Gastrocnemius medialis (tissue), 4 donors: ENCODE measurements at regions not wholly inside any gene's neighbourhood (a gene's known extent, or its start where the extent isn't known, plus 50 kb on each side); places are given as distances from the start of the nearest gene placed in this dataset.
"Not testable (repeated sequence)": the region's sequence is repeated elsewhere in the genome, so short reads cannot be mapped to it uniquely, and the experiment has no call there.

Experiments
- ATAC-seq, 2 donors: fragments of 150-250 bp; one replicate each; pipeline ENCODE4 v1.9.1; 2016
- DNase-seq, 2 donors: peaks; one replicate each; pipeline ENCODE4 v3.0.0-alpha.2; 2019
- H3K27ac ChIP-seq, 4 donors: fragments of 200-600 bp; sonication (generic); 1 replicate in 1 of 4; 2 replicates in 3 of 4; pipeline ENCODE4 v1.5.1; 2016 to 2018; ENCODE audit warnings: mild to moderate bottlenecking in 2 of 4, moderate library complexity in 1 of 4
- H3K27me3 ChIP-seq, 3 donors: fragments of 200-600 bp; sonication (generic) in 2 of 3; 1 replicate in 1 of 3; 2 replicates in 2 of 3; pipeline versions ENCODE4 v1.5.1 to v1.6.0; 2016 to 2019; ENCODE audit warnings: mild to moderate bottlenecking in 1 of 3, moderate library complexity in 1 of 3
- H3K36me3 ChIP-seq, 2 donors: fragments of 200-600 bp; sonication (generic) in 1 of 2; one replicate each; pipeline ENCODE4 v1.5.1; 2017 to 2018
- H3K4me1 ChIP-seq, 2 donors: fragments of 200-600 bp; sonication (generic) in 1 of 2; one replicate each; pipeline ENCODE4 v1.5.1; 2016 to 2017; ENCODE audit warnings: mild to moderate bottlenecking in 2 of 2
- H3K4me3 ChIP-seq, 4 donors: fragments of 200-600 bp; sonication (generic) in 3 of 4; 1 replicate in 1 of 4; 2 replicates in 3 of 4; pipeline ENCODE4 v1.5.1; 2016 to 2019; ENCODE audit warnings: mild to moderate bottlenecking in 2 of 4
- H3K9me3 ChIP-seq, 3 donors: fragments of 200-600 bp; sonication (generic) in 2 of 3; 1 replicate in 1 of 3; 2 replicates in 2 of 3; pipeline ENCODE4 v1.5.1; 2016 to 2019
- POLR2A ChIP-seq, 2 donors: fragments of 450-650 bp; IDR thresholded peaks; one replicate each; pipeline ENCODE4 v1.6.1; 2017; ENCODE audit warnings: antibody characterized with exemption in 2 of 2, mild to moderate bottlenecking in 2 of 2, moderate library complexity in 2 of 2
- in situ Hi-C, 4 donors: fragments of 200-750 bp; cut with MboI; loops; one replicate each; pipeline versions ENCODE4 v1.15.0 to v1.8.0; 2017; ENCODE audit warnings: low sequenced_read_pairs in 4 of 4
- intact Hi-C: fragments of 100-400 bp; cut with DNase I; formaldehyde crosslinking; loops from one replicate; pipeline ENCODE4 v1.15.1; 2023; ENCODE audit warnings: low total_unique reads
- TF ChIP-seq, protein P1 (sequence below), 5 experiments: fragments of 450-650 bp in 3 of 5; fragments of 200-600 bp in 2 of 5; sonication (generic) in 2 of 5; IDR thresholded peaks in 4 of 5; conservative IDR thresholded peaks in 1 of 5; 1 replicate in 4 of 5; 2 replicates in 1 of 5; pipeline ENCODE4 v1.5.1; 2016 to 2019; ENCODE audit warnings: antibody characterized with exemption in 5 of 5, mild to moderate bottlenecking in 3 of 5, moderate library complexity in 3 of 5

DNA sequence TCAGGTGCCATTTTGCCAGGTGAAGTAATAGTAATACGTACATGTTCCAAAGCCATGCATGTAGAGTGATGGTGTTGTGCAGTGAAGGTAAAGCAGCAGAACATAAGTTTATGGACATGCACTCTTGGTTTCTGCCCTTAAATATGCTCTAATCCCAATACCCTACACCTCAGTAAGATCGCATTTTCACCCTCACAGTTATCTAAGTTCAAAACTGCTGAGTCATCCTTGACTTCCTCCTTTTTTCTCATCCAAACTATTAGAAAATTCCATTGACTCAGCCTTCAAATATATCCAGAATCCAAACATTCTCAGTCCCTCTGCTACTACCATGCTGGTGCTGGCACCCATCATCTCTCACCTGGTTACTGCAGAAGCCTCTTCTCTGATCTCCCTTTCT lies 652.9 kb upstream of the IGFBP7 start:
- ATAC-seq (no peak), DNase-seq (no peak)
- in situ Hi-C loops = no loop called here
- H3K4me1 ChIP-seq = no peaks in the 10 kb centered on the region
- H3K27me3 ChIP-seq = no peaks in the 10 kb centered on the region
- H3K4me3 ChIP-seq = no peak overlapping the region
- no peaks in the 10 kb centered on the region for H3K9me3 ChIP-seq
- no peaks in the 10 kb centered on the region for H3K36me3 ChIP-seq
- intact Hi-C loops = no loop called here
- TF ChIP-seq, protein P1, sequence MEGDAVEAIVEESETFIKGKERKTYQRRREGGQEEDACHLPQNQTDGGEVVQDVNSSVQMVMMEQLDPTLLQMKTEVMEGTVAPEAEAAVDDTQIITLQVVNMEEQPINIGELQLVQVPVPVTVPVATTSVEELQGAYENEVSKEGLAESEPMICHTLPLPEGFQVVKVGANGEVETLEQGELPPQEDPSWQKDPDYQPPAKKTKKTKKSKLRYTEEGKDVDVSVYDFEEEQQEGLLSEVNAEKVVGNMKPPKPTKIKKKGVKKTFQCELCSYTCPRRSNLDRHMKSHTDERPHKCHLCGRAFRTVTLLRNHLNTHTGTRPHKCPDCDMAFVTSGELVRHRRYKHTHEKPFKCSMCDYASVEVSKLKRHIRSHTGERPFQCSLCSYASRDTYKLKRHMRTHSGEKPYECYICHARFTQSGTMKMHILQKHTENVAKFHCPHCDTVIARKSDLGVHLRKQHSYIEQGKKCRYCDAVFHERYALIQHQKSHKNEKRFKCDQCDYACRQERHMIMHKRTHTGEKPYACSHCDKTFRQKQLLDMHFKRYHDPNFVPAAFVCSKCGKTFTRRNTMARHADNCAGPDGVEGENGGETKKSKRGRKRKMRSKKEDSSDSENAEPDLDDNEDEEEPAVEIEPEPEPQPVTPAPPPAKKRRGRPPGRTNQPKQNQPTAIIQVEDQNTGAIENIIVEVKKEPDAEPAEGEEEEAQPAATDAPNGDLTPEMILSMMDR (IDR thresholded peaks at IDR 0.05 in 4 of 5, conservative IDR thresholded peaks at IDR 0.05 in 1 of 5) = no peak
- no peak for TF ChIP-seq POLR2A (IDR thresholded peaks at IDR 0.05)
- no peak overlapping the region for H3K27ac ChIP-seq

GRCh38 chr4:57740625-57741190 lies 630.5 kb upstream of the IGFBP7 start:
- no peak for DNase-seq
- no peak overlapping the region for H3K4me3 ChIP-seq
- H3K27me3 ChIP-seq = no peaks in the 10 kb centered on the region
- intact Hi-C loops = no loop called here
- TF ChIP-seq, protein P1 (IDR thresholded peaks at IDR 0.05 in 4 of 5, conservative IDR thresholded peaks at IDR 0.05 in 1 of 5) = no peak
- no peak for TF ChIP-seq POLR2A (IDR thresholded peaks at IDR 0.05)
- ATAC-seq = no peak
- in situ Hi-C loops = no loop called here
- H3K36me3 ChIP-seq = no peaks in the 10 kb centered on the region
- no peak overlapping the region for H3K27ac ChIP-seq
- H3K4me1 ChIP-seq = no peaks in the 10 kb centered on the region
- H3K9me3 ChIP-seq = no peaks in the 10 kb centered on the region

DNA sequence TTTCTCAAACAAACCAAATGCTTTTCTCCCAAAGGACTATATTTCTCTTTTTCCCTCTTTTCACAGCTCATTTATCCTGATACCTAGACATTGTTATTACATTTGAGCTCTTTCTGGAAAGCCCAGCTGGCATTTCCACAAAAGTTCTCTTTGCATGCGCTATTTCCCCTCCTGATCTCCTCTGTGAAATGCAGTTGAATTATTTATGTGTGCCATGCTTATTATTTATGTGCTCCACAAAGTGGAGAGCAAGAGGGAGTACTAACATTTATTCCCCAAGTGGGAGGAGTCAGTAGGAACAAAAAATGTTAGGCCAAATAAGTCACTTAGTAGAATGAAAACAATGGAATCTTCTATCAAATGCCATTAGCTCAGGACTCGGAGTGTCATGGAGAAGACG lies 626.6 kb upstream of the IGFBP7 start:
- H3K36me3 ChIP-seq = no peaks in the 10 kb centered on the region
- no peak for DNase-seq
- intact Hi-C loops (no loop called here), in situ Hi-C loops (no loop called here)
- TF ChIP-seq, protein P1 (IDR thresholded peaks at IDR 0.05 in 4 of 5, conservative IDR thresholded peaks at IDR 0.05 in 1 of 5) = no peak
- no peak for ATAC-seq
- no peaks in the 10 kb centered on the region for H3K9me3 ChIP-seq
- H3K27ac ChIP-seq = no peak overlapping the region
- no peaks in the 10 kb centered on the region for H3K4me1 ChIP-seq
- H3K4me3 ChIP-seq = no peak overlapping the region
- no peaks in the 10 kb centered on the region for H3K27me3 ChIP-seq

- intact Hi-C loops (no loop called here), in situ Hi-C loops (no loop called here)
- ATAC-seq = no peak
These were observed 624.0 kb upstream of the IGFBP7 start for GRCh38 chr4:57734104-57734670.

GRCh38 chr4:57729775-57730570 lies 619.8 kb upstream of the IGFBP7 start:
- H3K27ac ChIP-seq, H3K36me3 ChIP-seq, H3K4me1 ChIP-seq, ATAC-seq, H3K4me3 ChIP-seq, H3K9me3 ChIP-seq, DNase-seq, H3K27me3 ChIP-seq, in situ Hi-C loops, intact Hi-C loops: not testable (repeated sequence)

More at GRCh38 chr4:57734104-57734670, 624.0 kb upstream of the IGFBP7 start:
- TF ChIP-seq POLR2A (IDR thresholded peaks at IDR 0.05) = no peak
- TF ChIP-seq, protein P1 (IDR thresholded peaks at IDR 0.05 in 4 of 5, conservative IDR thresholded peaks at IDR 0.05 in 1 of 5) = no peak
- Histone ChIP-seq H3K9me3 (no peaks in the 10 kb centered on the region), H3K4me3 (no peak overlapping the region), H3K27me3 (no peaks in the 10 kb centered on the region), H3K27ac (no peak overlapping the region), H3K36me3 (no peaks in the 10 kb centered on the region), H3K4me1 (no peaks in the 10 kb centered on the region)
- no peak for DNase-seq
